Neural cell (in vitro differentiated cells): ENCODE measurements at regions not wholly inside any gene's neighbourhood (a gene's known extent, or its start where the extent isn't known, plus 50 kb on each side); places are given as distances from the start of the nearest gene placed in this dataset.

Source experiments
- H2AFZ ChIP-seq: fragments of 200-600, 300-800 bp; sonication (generic), shearing (Covaris generic); 2 replicates; pipeline ENCODE4 v1.6.0; 2014; ENCODE audit warnings: low read depth, mild to moderate bottlenecking, antibody characterized with exemption, low read length, moderate library complexity
- H3F3A ChIP-seq: fragments of 200-600 bp; shearing (Covaris generic); 2 replicates; pipeline ENCODE4 v1.6.1; 2016; ENCODE audit warnings: mild to moderate bottlenecking, moderate library complexity, mixed read lengths, antibody characterized with exemption, low read length; ENCODE audit not compliant: insufficient read depth, poor library complexity, severe bottlenecking
- H3K27ac ChIP-seq: fragments of 200-600, 300-800 bp; sonication (generic), shearing (Covaris generic); 2 replicates; pipeline ENCODE4 v1.5.1; 2014; ENCODE audit warnings: mild to moderate bottlenecking, low read length, moderate library complexity
- H3K27me3 ChIP-seq: fragments of 300-800, 200-600 bp; sonication (generic), shearing (Covaris generic); 2 replicates; pipeline ENCODE4 v1.6.0; 2014; ENCODE audit warnings: mild to moderate bottlenecking, low read depth, low read length, moderate library complexity; ENCODE audit not compliant: insufficient read depth
- H3K36me3 ChIP-seq: fragments of 300-800, 200-600 bp; sonication (generic), shearing (Covaris generic); 2 replicates; pipeline ENCODE4 v1.5.1; 2014; ENCODE audit warnings: mild to moderate bottlenecking, antibody characterized with exemption, low read length, moderate library complexity; ENCODE audit not compliant: insufficient read depth
- H3K4me2 ChIP-seq: fragments of 300-800, 200-600 bp; sonication (generic), shearing (Covaris generic); 2 replicates; pipeline ENCODE4 v1.6.0; 2014; ENCODE audit warnings: mild to moderate bottlenecking, low read length
- H3K4me3 ChIP-seq: fragments of 300-800, 200-600 bp; sonication (generic), shearing (Covaris generic); 2 replicates; pipeline ENCODE4 v1.5.1; 2014; ENCODE audit warnings: mild to moderate bottlenecking, low read length, moderate library complexity
- H3K79me2 ChIP-seq: fragments of 200-600 bp; shearing (Covaris generic); replicated peaks from 2 replicates; pipeline ENCODE4 v1.6.0; 2014; ENCODE audit warnings: mild to moderate bottlenecking, low read length, moderate library complexity; ENCODE audit not compliant: insufficient read depth
- H3K9ac ChIP-seq: fragments of 300-800, 200-600 bp; sonication (generic), shearing (Covaris generic); 2 replicates; pipeline ENCODE4 v1.6.1; 2016; ENCODE audit warnings: mild to moderate bottlenecking, low read length, mixed read lengths
- H3K9me2 ChIP-seq: fragments of 200-600 bp; shearing (Covaris generic); 2 replicates; pipeline ENCODE4 v1.6.1; 2016; ENCODE audit warnings: mild to moderate bottlenecking, low read length, mixed read lengths; ENCODE audit not compliant: insufficient read depth
- H3K9me3 ChIP-seq: fragments of 200-600, 300-800 bp; sonication (generic), shearing (Covaris generic); 2 replicates; pipeline ENCODE4 v1.6.1; 2016; ENCODE audit warnings: mild to moderate bottlenecking, mixed run types, low read length, moderate library complexity, mixed read lengths
- H4K20me1 ChIP-seq: fragments of 200-600 bp; shearing (Covaris generic); 2 replicates; pipeline ENCODE4 v1.6.1; 2016; ENCODE audit warnings: mild to moderate bottlenecking, mixed run types; ENCODE audit not compliant: insufficient read depth
- CTCF ChIP-seq: fragments of 450-650 bp; IDR thresholded peaks from 2 replicates; pipeline ENCODE4 v1.5.1; 2014; ENCODE audit warnings: antibody characterized with exemption, mild to moderate bottlenecking, moderate library complexity; ENCODE audit not compliant: poor library complexity, severe bottlenecking
- EP300 ChIP-seq: fragments of 450-650 bp; conservative IDR thresholded peaks from 2 replicates; pipeline ENCODE4 v1.6.1; 2014; ENCODE audit warnings: antibody characterized with exemption, mild to moderate bottlenecking, moderate library complexity; ENCODE audit not compliant: poor library complexity, severe bottlenecking
- EZH2 ChIP-seq: fragments of 200-600, 300-800 bp; shearing (Covaris generic), sonication (generic); IDR thresholded peaks from 2 replicates; pipeline ENCODE4 v1.6.1; 2014; ENCODE audit warnings: antibody characterized with exemption, low read length, borderline replicate concordance, mild to moderate bottlenecking; ENCODE audit not compliant: insufficient read depth, poor library complexity, severe bottlenecking
- MXI1 ChIP-seq: fragments of 450-650 bp; conservative IDR thresholded peaks from 2 replicates; pipeline ENCODE4 v1.6.1; 2014; ENCODE audit warnings: antibody characterized with exemption, mild to moderate bottlenecking; ENCODE audit not compliant: poor library complexity, severe bottlenecking
- POLR2AphosphoS5 ChIP-seq: IDR thresholded peaks from 2 replicates; pipeline ENCODE4 v1.6.1; 2012
- RAD21 ChIP-seq: fragments of 450-650 bp; conservative IDR thresholded peaks from 2 replicates; pipeline ENCODE4 v1.6.1; 2014; ENCODE audit warnings: antibody characterized with exemption, mild to moderate bottlenecking, moderate library complexity
- REST ChIP-seq: IDR thresholded peaks from 2 replicates; pipeline ENCODE4 v1.6.1; 2012; ENCODE audit warnings: borderline replicate concordance
- SMC3 ChIP-seq: fragments of 450-650 bp; conservative IDR thresholded peaks from 2 replicates; pipeline ENCODE4 v1.6.1; 2014; ENCODE audit warnings: antibody characterized with exemption, mild to moderate bottlenecking, moderate library complexity; ENCODE audit not compliant: poor library complexity
- TAF1 ChIP-seq: IDR thresholded peaks from 2 replicates; pipeline ENCODE4 v1.6.1; 2012; ENCODE audit warnings: low read depth

- no peaks in the 10 kb centered on the region for H3K79me2 ChIP-seq
- no peak overlapping the region for H3K27ac ChIP-seq
- H3K9me3 ChIP-seq: peaks cover 3% of the 10 kb centered on the region
- H3K4me2 ChIP-seq: no peak overlapping the region
- no peak overlapping the region for H2AFZ ChIP-seq
- no peaks in the 10 kb centered on the region for H3F3A ChIP-seq
- no peaks in the 10 kb centered on the region for H3K9me2 ChIP-seq
- H3K9ac ChIP-seq: no peak overlapping the region
- no peak overlapping the region for H3K4me3 ChIP-seq
- TF ChIP-seq EP300: no peak
- TF ChIP-seq SMC3: no peak
- TF ChIP-seq CTCF: no peak
- TF ChIP-seq TAF1: no peak
- no peak for TF ChIP-seq MXI1
- TF ChIP-seq EZH2: no peak
- no peak for TF ChIP-seq REST
- TF ChIP-seq RAD21: no peak
- no peak for TF ChIP-seq POLR2AphosphoS5
- H3K36me3 ChIP-seq: no peaks in the 10 kb centered on the region
- no peaks in the 10 kb centered on the region for H4K20me1 ChIP-seq
- no peaks in the 10 kb centered on the region for H3K27me3 ChIP-seq
These were observed 2209.9 kb downstream of the PCDH7 start for GRCh38 chr4:32929796-32930699.

- Histone ChIP-seq H3K4me3 (no peak overlapping the region), H3K27me3 (no peaks in the 10 kb centered on the region), H3K9me3 (peaks cover 3% of the 10 kb centered on the region), H3K79me2 (no peaks in the 10 kb centered on the region), H3K9ac (no peak overlapping the region), H3K4me2 (no peak overlapping the region), H3K9me2 (no peaks in the 10 kb centered on the region), H3K36me3 (no peaks in the 10 kb centered on the region), H4K20me1 (no peaks in the 10 kb centered on the region), H3K27ac (no peak overlapping the region), H3F3A (no peaks in the 10 kb centered on the region), H2AFZ (no peak overlapping the region)
- no peak for TF ChIP-seq MXI1
- TF ChIP-seq RAD21: no peak
- TF ChIP-seq POLR2AphosphoS5: no peak
- no peak for TF ChIP-seq EP300
- no peak for TF ChIP-seq EZH2
- TF ChIP-seq CTCF: no peak
- no peak for TF ChIP-seq SMC3
- no peak for TF ChIP-seq TAF1
- TF ChIP-seq REST: no peak
These were observed 2210.5 kb downstream of the PCDH7 start for GRCh38 chr4:32930700-32931099.
